NCI-H2227 treated with DMSO at 0.1 percent for 48 hours (cell line): ENCODE measurements at regions not wholly inside any gene's neighbourhood (a gene's known extent, or its start where the extent isn't known, plus 50 kb on each side); places are given as distances from the start of the nearest gene placed in this dataset.
A peak's percentile ranks its signal among the peaks of the same experiment; 100 is the strongest.

Experiments used
- DNase-seq: peaks from one replicate; lab custom pipeline; 2025; lab: John Stamatoyannopoulos, UW

DNA sequence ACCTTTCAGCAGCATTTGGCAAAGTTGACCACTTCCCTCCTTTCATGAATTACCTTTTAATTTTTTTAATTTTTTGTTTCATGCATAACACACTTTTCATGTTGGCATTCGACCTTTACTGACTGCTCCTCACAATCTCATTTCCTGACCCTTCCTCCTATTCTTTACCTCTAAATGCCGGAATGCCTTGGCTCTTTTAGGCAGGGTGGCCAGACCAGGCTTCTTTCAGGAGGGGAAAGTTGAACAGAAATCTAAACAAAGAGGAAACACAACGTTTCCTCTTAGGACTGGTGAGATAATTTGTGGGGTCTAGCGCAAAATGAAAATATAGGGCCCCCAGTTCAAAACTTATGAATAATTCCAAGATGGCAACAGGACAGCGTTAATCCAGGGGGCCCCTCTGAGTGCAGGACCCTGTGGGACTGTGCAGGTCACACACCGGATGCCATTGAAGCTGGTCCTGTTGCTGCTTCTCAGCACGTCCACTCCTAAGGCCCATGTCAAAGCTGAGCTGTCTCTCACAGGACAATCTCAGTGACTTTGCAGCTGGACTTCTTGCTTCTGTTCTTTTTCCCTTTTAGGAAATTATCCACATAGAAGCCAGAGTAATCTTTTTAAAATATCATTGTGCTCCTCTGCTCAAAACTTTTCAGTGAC lies 313.8 kb downstream of the HDGFL1 start:
- no peak for DNase-seq

DNA sequence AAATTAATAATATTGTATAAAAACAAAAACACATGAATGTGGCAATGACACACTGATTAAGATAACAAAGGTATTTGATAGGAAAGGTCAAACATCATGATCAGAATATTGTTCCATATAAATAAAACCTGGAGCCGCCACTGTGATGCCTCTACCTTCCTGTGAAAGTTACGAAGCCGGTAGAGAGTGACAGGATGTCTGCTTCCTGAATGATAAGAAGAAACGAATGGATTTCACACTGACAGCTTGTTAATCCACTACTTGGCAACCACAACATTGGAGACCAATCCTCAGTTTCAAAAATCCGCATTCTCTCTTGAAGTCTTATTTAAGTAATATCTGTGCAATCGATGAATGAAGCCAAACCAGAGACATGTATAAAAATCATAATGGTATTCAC lies 315.1 kb downstream of the HDGFL1 start:
- no peak for DNase-seq

DNA sequence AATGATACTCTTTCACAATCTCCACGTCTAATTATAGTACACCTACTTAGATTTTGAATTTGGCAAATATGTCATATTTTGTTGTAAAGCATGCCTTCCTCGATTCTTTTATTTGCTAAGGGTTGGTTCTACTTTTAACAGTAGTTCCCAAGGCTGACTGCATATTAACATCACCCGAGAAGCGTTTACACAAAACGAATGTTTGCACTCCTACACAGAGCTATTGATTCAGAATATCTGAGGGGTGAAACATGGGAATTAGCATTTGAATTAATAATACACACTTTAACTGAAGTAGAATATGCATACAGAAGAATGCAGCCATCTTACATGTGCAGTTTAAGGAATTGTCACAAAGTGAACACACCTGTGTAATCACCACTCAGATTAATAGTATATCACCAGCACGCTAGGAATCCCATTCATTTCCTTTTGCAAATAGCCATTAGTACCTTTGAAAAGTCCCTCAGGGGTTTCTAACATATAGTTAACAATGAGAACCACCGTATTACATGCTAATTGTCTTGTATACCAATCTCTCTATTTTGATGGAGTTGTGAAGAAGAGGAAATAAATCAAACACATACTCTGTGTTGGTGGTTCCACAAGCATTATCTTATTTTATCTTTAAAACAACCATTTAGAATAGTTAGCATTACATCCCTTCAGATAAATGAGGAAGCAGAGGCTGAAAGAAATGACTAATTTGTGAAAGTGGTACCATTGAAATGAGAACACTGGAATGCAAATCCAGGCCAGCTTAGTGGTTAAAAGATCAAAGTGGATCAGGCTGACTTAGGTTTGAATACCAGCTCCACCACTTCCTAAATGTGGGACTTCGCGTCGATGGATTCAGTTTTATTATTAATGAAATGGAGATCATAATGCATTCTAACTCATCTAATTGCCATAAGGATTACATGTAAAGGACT lies 317.6 kb downstream of the HDGFL1 start:
- DNase-seq, result no peak

DNA sequence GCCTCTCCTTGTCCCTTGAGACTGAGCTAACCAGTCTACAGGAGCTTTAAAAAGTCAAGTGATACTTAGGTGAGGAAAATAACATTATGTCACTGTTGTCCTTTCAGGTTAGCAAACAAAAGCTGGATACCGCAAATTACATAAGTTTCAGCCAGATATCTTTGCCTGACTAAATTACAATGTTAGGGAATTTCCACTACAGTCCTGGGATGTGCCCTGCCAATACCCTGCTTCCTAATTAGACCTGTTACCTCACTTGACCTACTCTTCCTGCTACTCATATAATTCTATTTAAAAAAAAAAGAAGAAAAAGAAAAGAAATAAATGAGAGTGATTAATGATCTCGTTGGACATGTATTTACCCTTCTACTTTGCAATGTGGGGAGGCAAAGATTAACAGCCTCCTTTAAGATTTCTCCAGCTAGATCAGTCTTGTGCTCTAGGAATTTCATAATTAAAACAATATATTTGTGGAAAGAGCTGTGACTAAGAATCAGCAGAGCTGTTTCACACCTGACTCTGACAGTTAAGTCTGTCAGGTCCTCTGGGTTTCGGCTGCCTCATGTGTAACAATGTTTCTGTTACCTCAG lies 318.9 kb downstream of the HDGFL1 start:
- no peak for DNase-seq

DNA sequence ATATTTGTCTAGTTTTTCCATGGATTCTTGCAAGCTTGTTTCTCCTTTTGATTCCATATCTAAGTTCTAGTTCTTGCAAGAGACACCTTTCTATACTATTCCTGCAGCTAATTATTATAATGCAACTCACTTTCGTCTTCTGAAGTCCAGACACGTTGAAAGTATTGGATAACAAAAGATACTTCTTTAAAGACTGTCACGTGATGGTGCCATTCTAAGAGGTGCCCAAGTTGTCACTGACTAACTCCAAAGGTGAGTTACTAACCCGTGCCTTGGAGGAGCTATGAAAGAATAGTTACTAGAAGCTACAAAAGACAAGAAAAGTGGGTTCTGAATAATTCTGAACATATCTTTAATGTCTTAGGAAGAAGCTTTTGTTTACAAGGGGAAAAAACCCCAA lies 322.6 kb downstream of the HDGFL1 start:
- no peak for DNase-seq

DNA sequence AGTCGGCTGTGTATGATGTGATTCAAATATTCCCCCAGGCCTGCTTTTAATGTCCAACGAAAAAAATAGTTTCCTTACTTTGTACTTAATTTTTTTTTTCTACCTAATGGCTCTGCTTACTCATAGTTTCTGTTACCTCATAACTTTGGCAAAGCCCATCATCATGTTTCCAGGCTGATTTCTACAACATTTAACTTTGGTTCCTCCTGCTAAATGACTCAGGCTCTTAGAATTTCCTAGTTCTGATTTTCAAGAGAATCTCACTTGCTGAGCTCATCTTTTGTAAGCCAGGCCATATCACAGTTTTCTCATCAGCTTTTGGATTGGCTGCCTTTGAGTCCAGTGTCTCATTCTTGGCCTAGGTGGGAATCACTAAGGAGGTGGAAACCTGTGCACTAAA lies 323.1 kb downstream of the HDGFL1 start:
- no peak for DNase-seq

DNA sequence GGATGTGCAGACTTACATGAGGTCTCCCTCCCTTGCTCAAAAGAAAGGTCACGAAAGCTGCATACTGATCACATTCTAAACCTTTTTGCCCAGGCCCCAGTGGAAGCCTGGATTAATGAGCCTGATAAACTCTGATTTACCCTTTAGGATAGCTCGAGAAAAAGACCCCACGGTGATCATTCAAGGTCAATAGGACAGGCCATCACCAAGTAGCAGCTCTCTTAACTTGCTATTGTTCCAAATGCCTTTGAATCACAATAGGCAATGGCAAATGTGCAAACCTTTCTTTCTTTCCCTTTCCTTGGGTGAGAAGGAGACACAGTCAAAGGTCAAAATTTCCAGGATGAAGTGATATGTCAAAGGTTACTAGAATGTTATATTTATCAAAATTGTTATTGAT lies 327.3 kb downstream of the HDGFL1 start:
- DNase-seq, result no peak

DNA sequence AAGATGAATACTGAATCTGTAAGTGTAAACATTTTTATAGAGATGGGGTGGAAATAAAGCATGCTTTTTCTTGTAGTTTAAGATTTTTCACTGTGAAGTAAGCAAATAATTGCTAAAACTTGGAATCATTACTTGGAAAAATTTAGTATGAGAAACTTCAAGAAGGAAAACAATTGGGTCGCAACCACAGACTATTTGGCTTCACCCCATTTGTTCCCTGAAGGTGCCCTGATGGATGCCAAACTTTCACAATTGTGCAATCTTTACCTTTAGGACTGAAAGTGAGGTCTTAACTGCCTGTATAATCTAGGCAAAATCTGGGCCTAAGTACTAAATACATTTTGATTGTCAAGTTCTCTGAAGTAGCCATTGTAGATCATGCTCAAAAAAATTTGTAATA lies 330.1 kb downstream of the HDGFL1 start:
- DNase-seq, result no peak

DNA sequence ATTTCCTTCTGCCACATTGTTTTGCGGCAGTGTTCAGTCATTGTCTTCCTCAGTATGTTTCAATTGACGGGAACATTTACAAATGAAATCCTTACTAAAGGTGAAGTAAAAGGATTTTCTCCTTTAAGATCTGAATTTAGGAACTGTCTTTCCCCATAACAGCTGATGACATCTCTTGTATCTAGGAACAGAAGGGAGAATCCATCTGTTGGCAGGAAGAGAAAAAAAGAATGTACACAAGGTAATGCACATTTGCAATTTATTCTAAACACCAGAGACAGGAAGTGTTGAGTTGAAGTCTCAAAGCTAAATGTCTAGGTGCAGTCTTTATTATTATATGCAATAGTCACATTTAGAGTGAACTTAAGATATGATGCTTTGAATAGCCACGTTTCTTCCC lies 334.5 kb downstream of the HDGFL1 start:
- no peak for DNase-seq

DNA sequence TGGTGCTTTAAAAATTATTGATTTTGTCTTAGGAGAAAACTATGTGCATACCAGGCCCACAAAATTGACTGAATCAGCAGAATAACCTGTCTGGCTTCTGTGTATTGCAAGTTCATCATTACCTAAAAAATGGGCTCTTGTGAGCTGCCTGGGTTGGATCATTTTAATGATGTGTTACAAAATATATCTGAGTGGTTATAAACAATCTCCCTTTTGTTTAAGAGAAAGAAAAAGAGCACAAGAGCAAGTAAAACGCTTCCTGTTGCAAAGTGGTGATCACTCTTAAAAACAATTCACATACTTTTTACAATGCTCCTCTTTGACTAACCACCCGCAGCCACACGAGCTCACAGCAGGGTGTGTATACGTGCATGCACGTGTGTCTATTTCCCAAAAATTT lies 335.1 kb downstream of the HDGFL1 start:
- peak; percentile 33 for DNase-seq

DNA sequence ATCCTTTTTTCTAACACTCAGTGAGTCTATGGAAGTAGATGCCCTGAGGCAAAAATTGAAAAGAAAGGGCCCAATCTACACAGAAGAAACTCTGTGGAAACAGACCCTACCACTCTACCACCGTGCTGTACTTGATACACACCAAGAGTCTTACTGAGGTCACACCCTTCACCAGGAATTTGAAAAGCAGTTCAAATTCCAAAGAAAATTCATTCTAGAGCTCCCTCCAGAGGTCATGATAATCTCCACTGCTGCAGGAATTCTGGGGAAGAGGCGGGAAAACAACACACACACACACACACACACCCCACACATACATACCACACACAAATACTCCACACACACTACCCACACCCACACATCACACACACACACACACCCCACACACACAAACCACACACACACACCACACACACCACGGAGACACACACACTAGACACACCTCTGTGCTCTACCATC lies 336.8 kb downstream of the HDGFL1 start:
- no peak for DNase-seq

DNA sequence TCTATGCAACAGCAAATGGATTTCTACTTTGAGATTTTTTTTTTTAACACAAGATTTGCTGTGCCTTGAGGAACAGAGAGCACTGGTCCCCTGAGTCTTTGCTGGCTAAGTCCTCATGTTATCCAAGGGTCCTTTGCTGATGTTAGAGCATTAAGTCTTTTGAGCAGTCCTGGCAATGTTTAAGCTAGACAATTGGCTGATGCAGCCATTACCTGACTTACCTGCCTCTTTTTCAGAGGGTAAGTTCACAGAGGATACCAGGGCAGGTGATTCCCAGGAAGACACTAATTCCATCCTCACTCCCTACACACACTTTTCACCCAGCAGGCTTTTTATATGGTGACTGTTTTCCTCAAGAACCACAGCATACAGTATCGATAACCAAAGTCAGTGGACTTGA lies 337.7 kb downstream of the HDGFL1 start:
- no peak for DNase-seq

DNA sequence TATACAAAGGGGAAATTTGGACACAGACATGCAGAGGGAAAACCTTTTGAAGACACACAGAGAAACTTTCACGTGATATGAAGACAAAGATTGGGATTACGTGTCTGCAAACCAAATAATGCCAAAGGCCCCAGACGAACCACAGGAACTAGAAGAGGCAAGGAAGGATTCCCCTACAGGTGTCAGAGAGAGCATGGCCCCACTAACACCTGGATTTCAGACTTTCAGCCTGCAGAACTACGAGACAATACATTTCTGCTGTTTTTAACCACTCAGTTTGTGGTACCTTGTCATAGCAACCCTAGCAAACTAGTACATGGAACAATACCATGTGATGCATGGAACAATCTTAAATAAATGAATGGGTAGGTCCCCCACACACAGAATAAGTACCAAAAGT lies 341.0 kb downstream of the HDGFL1 start:
- DNase-seq, result no peak

DNA sequence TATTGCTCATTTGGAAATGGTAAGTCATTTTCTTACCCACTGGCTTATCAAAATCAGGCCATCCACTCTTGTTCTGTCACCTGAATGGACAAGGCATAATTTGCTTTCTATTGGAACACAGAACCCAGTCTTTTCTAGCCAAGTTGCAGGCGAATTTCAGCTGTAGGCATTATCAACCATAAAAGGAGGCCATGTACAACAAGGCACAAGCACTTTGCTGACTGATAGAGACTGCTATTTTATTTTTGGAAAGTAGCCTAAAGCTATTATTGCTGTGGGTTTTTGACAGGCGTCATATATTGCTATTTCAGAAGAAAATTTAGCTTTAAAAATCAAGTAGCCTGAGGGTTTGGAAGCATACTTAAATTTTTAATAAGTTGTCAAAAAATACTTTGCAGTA lies 344.2 kb downstream of the HDGFL1 start:
- DNase-seq, result no peak

DNA sequence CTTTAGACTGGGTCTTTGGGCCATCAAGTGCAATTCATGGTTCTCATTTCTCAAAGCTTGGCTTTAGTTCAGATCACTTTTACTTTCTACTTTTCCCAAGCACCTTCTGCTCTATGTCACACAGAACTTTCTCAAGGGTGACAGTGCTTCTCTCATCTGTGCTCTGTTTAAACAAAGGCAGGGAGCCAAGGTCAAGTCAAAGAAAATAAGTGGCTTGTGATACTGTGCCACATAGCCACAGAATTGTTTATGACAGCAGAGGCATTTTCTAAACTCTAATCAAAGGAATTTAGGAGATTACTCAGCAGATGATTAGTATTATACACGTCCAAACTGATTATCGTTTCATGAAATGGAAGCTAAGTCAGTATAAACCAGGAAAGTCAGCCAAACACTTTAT lies 348.0 kb downstream of the HDGFL1 start:
- no peak for DNase-seq

DNA sequence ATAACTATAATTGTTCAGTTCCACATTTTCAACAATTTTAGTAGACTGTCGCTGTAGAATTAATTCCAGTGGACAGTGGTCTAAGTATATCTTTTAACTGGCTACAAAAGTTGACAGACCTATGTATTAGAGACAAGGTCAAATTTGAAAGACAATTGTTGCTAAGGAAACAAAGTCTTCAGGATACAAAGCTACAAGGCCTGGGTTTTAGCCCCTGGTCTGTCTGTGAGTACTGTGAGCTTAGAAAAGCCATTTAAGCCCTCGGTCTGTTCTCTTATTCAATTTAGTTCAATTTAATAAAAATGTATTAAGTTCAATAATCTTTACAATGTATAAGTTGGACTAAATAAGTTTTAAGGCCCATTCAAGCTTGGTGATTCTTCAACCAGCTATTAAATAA lies 352.5 kb downstream of the HDGFL1 start:
- DNase-seq, result no peak

DNA sequence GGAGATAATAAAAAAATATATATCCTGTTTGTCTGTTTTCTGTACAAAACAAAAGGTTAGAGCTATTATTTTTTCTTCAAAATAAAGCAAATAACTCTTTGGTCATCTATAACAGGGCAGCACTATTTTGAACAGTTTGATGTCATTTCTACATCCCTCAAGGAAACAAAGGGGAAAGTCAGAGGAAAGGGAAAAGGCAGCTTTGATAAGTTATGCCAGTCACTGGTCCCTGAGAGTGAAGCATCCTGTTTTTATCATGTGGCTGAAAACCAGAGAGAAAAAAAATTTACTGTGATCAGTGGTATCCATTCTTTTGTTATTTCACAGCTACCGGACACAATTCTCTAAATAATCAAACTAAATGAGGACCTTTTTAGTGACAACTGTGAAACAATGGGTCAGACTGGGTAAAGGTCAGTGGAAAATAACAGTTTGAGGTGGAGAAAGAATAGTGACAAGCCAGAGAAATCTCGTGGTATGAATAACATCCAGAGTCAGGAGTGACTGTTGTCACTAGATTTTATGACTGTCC lies 356.0 kb downstream of the HDGFL1 start:
- no peak for DNase-seq

DNA sequence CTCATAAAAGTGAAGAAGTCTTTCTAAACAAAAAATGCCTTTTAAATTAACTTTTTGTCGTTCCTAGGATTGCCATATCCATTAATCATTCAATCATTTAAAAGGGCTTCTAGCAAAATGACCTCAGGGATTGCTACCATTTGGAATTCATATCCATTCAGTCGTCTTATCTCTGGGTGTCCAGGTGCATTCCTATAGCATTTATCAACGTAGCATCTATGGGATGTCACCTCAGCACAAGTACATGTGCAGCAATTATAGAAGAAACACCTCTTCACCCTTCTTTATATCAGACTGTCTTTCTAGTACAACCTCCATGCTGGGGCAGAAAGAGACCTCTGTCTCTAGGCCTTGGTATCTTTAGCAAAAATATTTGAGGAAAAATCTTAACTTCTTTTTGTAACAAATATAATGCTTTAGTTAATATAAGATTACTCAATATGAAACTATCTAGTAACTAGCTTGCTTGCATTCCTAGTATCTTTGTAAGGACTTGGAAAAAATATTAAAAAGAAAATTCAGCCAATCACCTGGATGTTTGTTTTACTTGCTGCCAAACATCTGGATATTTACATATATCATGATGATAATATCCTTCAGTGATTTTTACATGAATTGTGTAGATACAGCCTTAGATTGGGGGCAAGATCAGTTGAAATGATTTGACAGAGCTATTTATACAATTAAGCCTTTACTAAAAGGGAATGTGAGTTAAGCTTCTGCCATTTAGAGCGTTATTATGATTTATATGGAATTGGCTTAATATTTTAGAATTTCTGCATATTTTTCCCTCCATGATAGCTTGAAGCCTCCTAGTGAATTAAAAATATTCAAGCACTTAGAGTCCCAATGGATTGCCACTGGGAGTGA lies 356.8 kb downstream of the HDGFL1 start:
- no peak for DNase-seq

DNA sequence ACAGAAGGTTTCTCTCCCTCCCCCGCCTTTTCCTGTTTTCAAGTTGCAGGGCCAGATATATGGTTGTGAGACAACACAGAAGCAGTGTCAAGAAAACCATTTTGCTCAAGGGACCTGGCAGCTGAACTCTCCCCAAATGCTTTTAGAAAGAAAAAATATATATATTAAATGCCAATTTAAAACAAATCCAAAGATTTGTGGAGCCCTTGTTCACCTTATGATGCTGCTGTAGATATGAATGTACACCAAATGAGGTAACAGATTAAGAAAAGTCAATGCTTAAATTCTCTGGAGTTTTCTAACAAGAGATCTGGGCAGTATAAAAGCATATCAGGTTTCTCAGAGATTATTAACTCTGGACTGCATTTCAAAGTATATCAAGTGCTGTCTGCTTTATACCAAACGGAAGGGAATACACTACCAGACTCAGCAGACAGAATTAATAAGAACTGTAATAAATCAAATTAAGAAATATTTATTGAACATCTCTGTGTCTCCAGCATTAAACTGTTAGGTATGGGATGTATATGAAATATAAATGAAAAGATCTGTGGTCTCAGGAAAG lies 357.5 kb downstream of the HDGFL1 start:
- no peak for DNase-seq

DNA sequence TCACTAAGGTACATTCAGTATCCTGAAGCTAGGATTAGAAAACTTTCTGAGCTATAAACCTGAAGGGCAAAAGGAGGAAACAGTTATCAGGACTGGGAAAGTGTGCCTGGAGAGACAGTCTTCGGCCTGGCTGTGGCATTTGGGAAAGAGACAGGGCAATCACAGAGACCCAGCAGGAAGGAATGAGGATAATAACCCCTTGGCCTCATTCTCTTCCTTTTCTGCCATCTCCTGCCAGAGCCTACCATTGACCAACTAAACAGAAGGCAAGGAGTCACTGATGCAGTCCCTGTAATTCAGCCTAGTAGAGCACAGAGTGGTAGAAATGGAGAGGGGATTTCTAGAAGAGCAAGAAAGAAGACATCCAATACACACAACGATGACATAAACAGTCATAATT lies 359.4 kb downstream of the HDGFL1 start:
- no peak for DNase-seq

DNA sequence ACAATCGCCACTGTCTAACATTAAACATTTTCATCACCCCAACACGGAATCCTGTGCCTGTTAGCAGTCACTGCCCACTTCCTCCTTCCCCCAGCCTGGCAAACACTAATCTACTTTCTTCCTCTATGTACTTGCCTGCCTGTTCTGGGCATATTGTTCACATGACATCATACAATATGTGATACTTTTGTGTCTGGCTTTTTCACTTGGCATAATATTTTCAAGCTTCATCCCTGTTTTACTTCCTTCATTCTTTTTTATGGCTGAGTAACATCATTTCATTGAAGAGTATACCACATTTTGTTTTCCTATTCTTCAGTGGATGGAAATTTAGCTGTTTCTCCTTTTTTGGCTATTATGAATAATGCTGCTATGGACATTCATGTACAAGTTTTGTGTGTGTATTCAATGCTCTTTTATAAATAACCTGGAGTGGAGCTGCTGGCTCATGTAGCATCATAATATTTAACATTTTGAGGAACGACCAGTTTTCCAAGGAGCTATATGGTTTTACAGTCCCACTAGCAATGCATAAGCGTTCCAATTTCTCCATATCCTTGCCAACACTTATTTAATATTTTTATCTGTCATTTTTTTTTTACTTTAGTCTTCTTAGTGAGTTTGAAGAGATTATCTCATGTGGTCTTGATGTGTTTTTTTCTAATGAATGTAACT lies 360.1 kb downstream of the HDGFL1 start:
- DNase-seq, result no peak
